GM23248 (cell line): ENCODE measurements at regions not wholly inside any gene's neighbourhood (a gene's known extent, or its start where the extent isn't known, plus 50 kb on each side); places are given as distances from the start of the nearest gene placed in this dataset.

Experiments
- EZH2 ChIP-seq: fragments of 200-600 bp; sonication (generic); IDR thresholded peaks from 2 replicates; pipeline ENCODE4 v1.6.1; 2018; ENCODE audit warnings: antibody characterized with exemption, mild to moderate bottlenecking; ENCODE audit not compliant: insufficient read depth, poor library complexity, severe bottlenecking
- EZH2phosphoT487 ChIP-seq: fragments of 200-600 bp; sonication (generic); IDR thresholded peaks from 2 replicates; pipeline ENCODE4 v1.6.1; 2018; ENCODE audit warnings: antibody characterized with exemption, moderate library complexity, mild to moderate bottlenecking, low read depth; ENCODE audit not compliant: insufficient read depth

DNA sequence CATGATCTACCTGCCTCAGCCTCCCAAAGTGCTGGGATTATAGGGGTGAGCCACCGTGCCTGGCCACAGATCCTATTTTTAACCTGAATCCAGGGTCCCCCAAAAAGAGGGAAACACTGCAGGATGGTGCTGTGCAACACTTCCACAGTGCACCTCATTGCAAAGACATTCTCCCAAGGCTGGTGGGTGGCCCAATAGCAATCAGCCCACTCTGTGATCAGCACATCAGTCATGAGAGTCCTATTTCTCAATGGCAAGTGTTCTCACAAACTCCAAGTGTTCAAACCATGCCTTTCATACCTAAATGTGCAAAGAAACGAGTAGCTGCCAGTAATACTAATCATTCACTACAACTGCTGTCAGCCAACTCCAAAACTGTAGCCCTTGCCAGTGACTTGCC is 612.9 kb downstream of the CCER1 start:
- TF ChIP-seq EZH2 (no peak), EZH2phosphoT487 (no peak)
